ENCODE measurements at regions not wholly inside any gene's neighbourhood (a gene's known extent, or its start where the extent isn't known, plus 50 kb on each side); places are given as distances from the start of the nearest gene placed in this dataset.
"Not testable (repeated sequence)": the region's sequence is repeated elsewhere in the genome, so short reads cannot be mapped to it uniquely, and the experiment has no call there.

GRCh38 chr20:59481067-59481466, 123.3 kb upstream of the PHACTR3 start:
- H3K27me3 ChIP-seq (ENCODE audit: control insufficient read depth, insufficient read depth, low read length), result no peaks in the 10 kb centered on the region
- no peak overlapping the region for H3K27ac ChIP-seq (ENCODE audit: low read depth, low read length)
- no peaks in the 10 kb centered on the region for H3K36me3 ChIP-seq (ENCODE audit: control insufficient read depth, insufficient read depth, low read length)

DNA sequence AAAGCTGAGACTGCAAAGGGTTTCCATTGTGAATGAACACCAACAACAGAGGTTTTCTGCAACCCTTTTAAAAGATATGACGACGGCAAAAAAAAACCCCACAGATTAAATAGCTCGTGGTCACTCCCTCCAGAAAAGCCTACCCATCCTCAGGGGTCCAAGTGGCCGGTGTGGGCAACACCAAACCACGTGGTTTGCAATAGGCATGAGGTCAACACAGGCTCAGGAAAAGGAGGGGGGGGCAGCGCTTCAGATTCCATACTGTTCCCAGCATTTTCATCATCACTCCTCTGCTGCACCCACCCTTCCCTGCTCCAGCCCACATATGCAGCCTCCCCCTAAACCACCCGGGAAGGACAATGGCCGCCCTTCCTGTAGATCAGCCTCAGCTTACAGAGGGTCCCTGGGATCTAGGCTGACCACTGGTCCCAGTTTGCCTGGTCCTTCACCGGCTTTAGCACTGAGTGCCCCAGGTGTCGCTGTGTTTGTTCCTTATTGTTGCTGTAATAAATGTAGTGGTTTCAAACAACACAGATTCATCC, 122.8 kb upstream of the PHACTR3 start:
- Histone ChIP-seq H3K9ac (ENCODE audit: low read depth, low read length) (no peak overlapping the region), H3K27me3 (ENCODE audit: control insufficient read depth, insufficient read depth, low read length) (no peaks in the 10 kb centered on the region), H3K36me3 (ENCODE audit: control insufficient read depth, insufficient read depth, low read length) (no peaks in the 10 kb centered on the region), H3K4me3 (ENCODE audit: low read depth, low read length) (no peak overlapping the region), H3K4me1 (ENCODE audit: control insufficient read depth, insufficient read depth, low read length) (no peaks in the 10 kb centered on the region), H3K9me3 (ENCODE audit: control insufficient read depth, insufficient read depth, low read length) (no peaks in the 10 kb centered on the region), H3K27ac (ENCODE audit: low read depth, low read length) (no peak overlapping the region)

More at GRCh38 chr20:59481067-59481466, 123.3 kb upstream of the PHACTR3 start:
- Histone ChIP-seq H3K9ac (ENCODE audit: low read depth, low read length) (no peak overlapping the region), H3K4me3 (ENCODE audit: low read depth, low read length) (no peak overlapping the region), H3K9me3 (ENCODE audit: control insufficient read depth, insufficient read depth, low read length) (no peaks in the 10 kb centered on the region), H3K4me1 (ENCODE audit: control insufficient read depth, insufficient read depth, low read length) (no peaks in the 10 kb centered on the region)

GRCh38 chr20:59482351-59483187, 121.8 kb upstream of the PHACTR3 start:
- Histone ChIP-seq H3K36me3 (ENCODE audit: control insufficient read depth, insufficient read depth, low read length) (no peaks in the 10 kb centered on the region), H3K27me3 (ENCODE audit: control insufficient read depth, insufficient read depth, low read length) (no peaks in the 10 kb centered on the region), H3K27ac (ENCODE audit: low read depth, low read length) (no peak overlapping the region), H3K4me3 (ENCODE audit: low read depth, low read length) (no peak overlapping the region), H3K9ac (ENCODE audit: low read depth, low read length) (no peak overlapping the region), H3K4me1 (ENCODE audit: control insufficient read depth, insufficient read depth, low read length) (no peaks in the 10 kb centered on the region), H3K9me3 (ENCODE audit: control insufficient read depth, insufficient read depth, low read length) (no peaks in the 10 kb centered on the region)

DNA sequence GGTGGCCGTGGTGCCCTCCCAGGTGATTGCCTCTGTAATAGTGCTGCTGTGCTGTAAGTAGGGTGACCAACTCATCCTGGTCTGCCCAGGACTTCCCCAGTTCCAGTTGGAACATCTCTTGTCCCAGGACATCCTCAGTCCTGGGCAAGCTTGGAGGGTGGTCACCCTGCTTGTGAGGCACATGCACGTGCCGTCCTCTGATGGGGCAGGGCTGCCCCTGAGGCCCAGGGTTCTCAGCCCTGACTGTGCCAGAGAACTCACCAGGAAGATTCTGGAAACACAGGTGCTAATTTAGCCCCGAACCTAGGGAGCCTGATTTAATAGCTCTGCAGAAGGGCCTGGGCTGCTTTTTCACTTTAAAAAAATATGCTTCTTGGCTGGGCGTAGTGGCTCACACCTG, 120.9 kb upstream of the PHACTR3 start:
- Histone ChIP-seq H3K9me3 (ENCODE audit: control insufficient read depth, insufficient read depth, low read length) (no peaks in the 10 kb centered on the region), H3K36me3 (ENCODE audit: control insufficient read depth, insufficient read depth, low read length) (no peaks in the 10 kb centered on the region), H3K27me3 (ENCODE audit: control insufficient read depth, insufficient read depth, low read length) (no peaks in the 10 kb centered on the region), H3K9ac (ENCODE audit: low read depth, low read length) (no peak overlapping the region), H3K27ac (ENCODE audit: low read depth, low read length) (no peak overlapping the region), H3K4me3 (ENCODE audit: low read depth, low read length) (no peak overlapping the region), H3K4me1 (ENCODE audit: control insufficient read depth, insufficient read depth, low read length) (no peaks in the 10 kb centered on the region)

GRCh38 chr20:59484228-59484627, 120.1 kb upstream of the PHACTR3 start:
- H3K9me3 ChIP-seq (ENCODE audit: control insufficient read depth, insufficient read depth, low read length), result no peaks in the 10 kb centered on the region
- H3K4me3 ChIP-seq (ENCODE audit: low read depth, low read length), result no peak overlapping the region
- no peak overlapping the region for H3K9ac ChIP-seq (ENCODE audit: low read depth, low read length)
- no peaks in the 10 kb centered on the region for H3K27me3 ChIP-seq (ENCODE audit: control insufficient read depth, insufficient read depth, low read length)
- H3K36me3 ChIP-seq (ENCODE audit: control insufficient read depth, insufficient read depth, low read length), result no peaks in the 10 kb centered on the region
- no peaks in the 10 kb centered on the region for H3K4me1 ChIP-seq (ENCODE audit: control insufficient read depth, insufficient read depth, low read length)
- no peak overlapping the region for H3K27ac ChIP-seq (ENCODE audit: low read depth, low read length)

DNA sequence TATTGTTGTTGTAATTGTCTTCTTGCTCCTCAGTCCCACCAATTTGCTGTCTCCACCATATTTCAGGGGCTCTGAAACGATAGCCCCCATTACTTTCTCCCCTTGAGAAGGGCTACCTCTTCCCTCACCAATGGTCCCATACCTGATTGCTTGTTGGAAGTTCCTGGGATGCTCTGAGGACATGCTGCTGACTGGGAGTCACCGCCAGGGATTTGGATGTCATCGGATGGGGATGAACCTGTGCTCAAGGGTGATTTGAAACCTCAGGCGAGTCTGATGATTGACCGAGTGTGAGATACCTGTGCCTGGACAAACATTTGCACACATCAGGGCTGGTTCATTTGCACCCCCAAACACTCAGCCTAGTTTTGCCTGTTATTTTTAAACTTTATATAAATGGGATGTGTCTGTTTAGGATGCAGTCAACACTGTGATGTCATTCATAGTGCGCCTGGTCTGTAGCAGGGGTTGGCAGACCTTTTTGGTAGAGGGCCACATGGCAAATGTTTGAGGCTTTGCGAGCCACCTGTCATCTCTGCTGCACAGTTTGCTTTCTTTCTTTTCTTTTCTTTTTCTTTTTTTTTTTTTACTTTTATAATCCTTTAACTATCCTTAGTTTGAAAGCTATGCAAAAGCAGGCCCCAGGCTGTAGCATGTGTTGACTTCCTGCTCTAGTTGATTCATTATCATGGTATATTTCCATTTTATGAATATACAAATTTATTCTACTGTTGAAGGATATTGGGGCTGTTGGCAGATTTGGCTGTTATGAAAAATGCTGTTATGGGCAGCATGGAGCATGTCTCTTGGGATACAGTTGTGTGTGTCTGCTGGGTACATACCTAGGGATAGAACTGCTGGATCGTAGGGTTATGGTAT, 118.5 kb upstream of the PHACTR3 start:
- Histone ChIP-seq H3K9ac (ENCODE audit: low read depth, low read length) (no peak overlapping the region), H3K9me3 (ENCODE audit: control insufficient read depth, insufficient read depth, low read length) (no peaks in the 10 kb centered on the region), H3K27ac (ENCODE audit: low read depth, low read length) (no peak overlapping the region), H3K4me1 (ENCODE audit: control insufficient read depth, insufficient read depth, low read length) (no peaks in the 10 kb centered on the region), H3K4me3 (ENCODE audit: low read depth, low read length) (no peak overlapping the region), H3K27me3 (ENCODE audit: control insufficient read depth, insufficient read depth, low read length) (no peaks in the 10 kb centered on the region), H3K36me3 (ENCODE audit: control insufficient read depth, insufficient read depth, low read length) (no peaks in the 10 kb centered on the region)

GRCh38 chr20:59488459-59488858, 115.9 kb upstream of the PHACTR3 start:
- H3K4me1 ChIP-seq (ENCODE audit: control insufficient read depth, insufficient read depth, low read length); H3K27me3 ChIP-seq (ENCODE audit: control insufficient read depth, insufficient read depth, low read length); H3K27ac ChIP-seq (ENCODE audit: low read depth, low read length); H3K9ac ChIP-seq (ENCODE audit: low read depth, low read length); H3K9me3 ChIP-seq (ENCODE audit: control insufficient read depth, insufficient read depth, low read length); H3K4me3 ChIP-seq (ENCODE audit: low read depth, low read length); H3K36me3 ChIP-seq (ENCODE audit: control insufficient read depth, insufficient read depth, low read length): not testable (repeated sequence)

GRCh38 chr20:59490196-59491004, 113.9 kb upstream of the PHACTR3 start:
- H3K4me1 ChIP-seq (ENCODE audit: control insufficient read depth, insufficient read depth, low read length); H3K9ac ChIP-seq (ENCODE audit: low read depth, low read length); H3K27me3 ChIP-seq (ENCODE audit: control insufficient read depth, insufficient read depth, low read length); H3K27ac ChIP-seq (ENCODE audit: low read depth, low read length); H3K9me3 ChIP-seq (ENCODE audit: control insufficient read depth, insufficient read depth, low read length); H3K4me3 ChIP-seq (ENCODE audit: low read depth, low read length); H3K36me3 ChIP-seq (ENCODE audit: control insufficient read depth, insufficient read depth, low read length): not testable (repeated sequence)

GRCh38 chr20:59491884-59492283, 112.5 kb upstream of the PHACTR3 start:
- H3K27ac ChIP-seq (ENCODE audit: low read depth, low read length), result no peak overlapping the region

DNA sequence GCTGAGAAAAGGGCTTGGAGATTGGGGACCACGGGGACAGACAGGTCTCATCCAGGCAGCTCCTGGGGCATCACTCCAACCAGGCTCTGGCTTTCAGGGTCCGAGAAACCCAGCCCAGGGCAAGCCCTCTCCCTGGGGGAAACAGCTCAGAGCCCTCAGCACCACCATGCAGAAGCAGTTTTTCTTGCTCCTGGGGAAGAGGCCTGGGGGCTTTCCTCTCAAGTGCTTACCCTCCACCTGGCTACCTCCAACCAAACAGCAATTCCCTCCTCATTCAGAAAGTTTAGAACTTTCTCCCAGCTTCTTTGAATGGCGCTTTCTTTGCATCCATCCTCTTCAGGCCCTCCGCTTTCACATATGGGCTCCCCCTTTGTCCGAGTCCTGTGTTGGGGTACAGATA, 110.4 kb upstream of the PHACTR3 start:
- H3K9me3 ChIP-seq (ENCODE audit: control insufficient read depth, insufficient read depth, low read length), result no peaks in the 10 kb centered on the region
- peaks cover 3% of the 10 kb centered on the region; the same call in 1 of the 2 replicates for H3K27me3 ChIP-seq (ENCODE audit: control insufficient read depth, insufficient read depth, low read length)
- no peaks in the 10 kb centered on the region for H3K4me1 ChIP-seq (ENCODE audit: control insufficient read depth, insufficient read depth, low read length)
- no peak overlapping the region for H3K27ac ChIP-seq (ENCODE audit: low read depth, low read length)
- H3K4me3 ChIP-seq (ENCODE audit: low read depth, low read length), result no peak overlapping the region
- H3K9ac ChIP-seq (ENCODE audit: low read depth, low read length), result no peak overlapping the region
- H3K36me3 ChIP-seq (ENCODE audit: control insufficient read depth, insufficient read depth, low read length), result no peaks in the 10 kb centered on the region

More at GRCh38 chr20:59491884-59492283, 112.5 kb upstream of the PHACTR3 start:
- H3K4me3 ChIP-seq (ENCODE audit: low read depth, low read length), result no peak overlapping the region
- H3K27me3 ChIP-seq (ENCODE audit: control insufficient read depth, insufficient read depth, low read length), result peaks cover 3% of the 10 kb centered on the region; the same call in 1 of the 2 replicates
- H3K9ac ChIP-seq (ENCODE audit: low read depth, low read length), result no peak overlapping the region
- no peaks in the 10 kb centered on the region for H3K36me3 ChIP-seq (ENCODE audit: control insufficient read depth, insufficient read depth, low read length)
- no peaks in the 10 kb centered on the region for H3K4me1 ChIP-seq (ENCODE audit: control insufficient read depth, insufficient read depth, low read length)
- H3K9me3 ChIP-seq (ENCODE audit: control insufficient read depth, insufficient read depth, low read length), result no peaks in the 10 kb centered on the region
